ENCODE measurements at regions not wholly inside any gene's neighbourhood (a gene's known extent, or its start where the extent isn't known, plus 50 kb on each side); places are given as distances from the start of the nearest gene placed in this dataset.

DNA sequence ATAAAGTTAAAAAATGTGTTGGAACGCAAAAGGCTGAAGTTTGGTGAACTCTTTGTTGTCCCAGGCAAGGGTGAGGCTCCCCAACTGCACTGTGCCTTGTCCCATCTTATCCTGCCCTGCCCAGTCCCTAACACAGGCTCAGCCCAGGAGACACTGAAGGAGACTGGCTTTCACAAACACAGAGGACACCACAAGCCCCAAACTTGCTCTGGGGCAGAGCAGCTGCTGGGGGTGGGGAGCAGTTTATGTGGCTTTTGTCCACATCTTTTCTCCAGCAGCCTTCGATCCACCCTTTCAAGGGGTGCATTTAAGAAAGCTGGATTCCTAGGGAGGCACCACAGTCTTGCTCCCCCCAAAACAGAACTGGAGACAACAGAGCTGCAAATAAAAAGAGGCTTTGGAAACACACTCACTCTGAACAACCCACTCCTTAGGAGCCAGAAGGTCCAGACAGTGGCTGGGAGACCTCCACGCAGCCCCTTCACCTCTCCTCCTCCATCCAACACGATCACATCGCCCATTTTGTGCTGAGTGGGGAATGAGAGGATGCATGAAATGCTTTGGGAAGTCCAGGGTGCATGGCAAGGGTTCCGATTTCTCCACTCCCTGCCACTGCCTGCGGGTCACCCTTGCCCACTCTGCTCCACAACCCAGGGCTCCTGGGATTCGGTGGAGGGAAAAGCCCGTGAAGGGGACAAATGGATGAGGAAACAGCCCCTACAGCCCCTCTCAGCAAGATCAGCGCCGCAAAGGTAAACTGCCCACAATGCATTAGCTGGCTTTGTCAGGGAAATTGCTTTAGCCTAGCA lies 260.5 kb upstream of the TLE3 start:
- H3K27ac ChIP-seq: no peak overlapping the region
- no peak overlapping the region for H3K4me3 ChIP-seq
- H3K4me1 ChIP-seq: peaks cover 6% of the 10 kb centered on the region
- H3K27me3 ChIP-seq: no peaks in the 10 kb centered on the region
- no peaks in the 10 kb centered on the region for H3K9me3 ChIP-seq
- DNase-seq (ENCODE audit: extremely low spot score in 2 of 2): peak; percentile 62 to 81
- TF ChIP-seq POLR2AphosphoS5 (IDR thresholded peaks at IDR 0.05; ENCODE audit: insufficient read depth in 1 of 2, low read depth in 1 of 2) (no peak), POLR2A (IDR thresholded peaks at IDR 0.05) (no peak)
- TF ChIP-seq, protein P1, sequence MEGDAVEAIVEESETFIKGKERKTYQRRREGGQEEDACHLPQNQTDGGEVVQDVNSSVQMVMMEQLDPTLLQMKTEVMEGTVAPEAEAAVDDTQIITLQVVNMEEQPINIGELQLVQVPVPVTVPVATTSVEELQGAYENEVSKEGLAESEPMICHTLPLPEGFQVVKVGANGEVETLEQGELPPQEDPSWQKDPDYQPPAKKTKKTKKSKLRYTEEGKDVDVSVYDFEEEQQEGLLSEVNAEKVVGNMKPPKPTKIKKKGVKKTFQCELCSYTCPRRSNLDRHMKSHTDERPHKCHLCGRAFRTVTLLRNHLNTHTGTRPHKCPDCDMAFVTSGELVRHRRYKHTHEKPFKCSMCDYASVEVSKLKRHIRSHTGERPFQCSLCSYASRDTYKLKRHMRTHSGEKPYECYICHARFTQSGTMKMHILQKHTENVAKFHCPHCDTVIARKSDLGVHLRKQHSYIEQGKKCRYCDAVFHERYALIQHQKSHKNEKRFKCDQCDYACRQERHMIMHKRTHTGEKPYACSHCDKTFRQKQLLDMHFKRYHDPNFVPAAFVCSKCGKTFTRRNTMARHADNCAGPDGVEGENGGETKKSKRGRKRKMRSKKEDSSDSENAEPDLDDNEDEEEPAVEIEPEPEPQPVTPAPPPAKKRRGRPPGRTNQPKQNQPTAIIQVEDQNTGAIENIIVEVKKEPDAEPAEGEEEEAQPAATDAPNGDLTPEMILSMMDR (IDR thresholded peaks at IDR 0.05): no peak
- H3K36me3 ChIP-seq: no peaks in the 10 kb centered on the region
- intact Hi-C loops (cut with DNase I): no loop called here

GRCh38 chr15:70357453-70357852 lies 259.7 kb upstream of the TLE3 start:
- TF ChIP-seq POLR2A (IDR thresholded peaks at IDR 0.05) (no peak), POLR2AphosphoS5 (IDR thresholded peaks at IDR 0.05; ENCODE audit: insufficient read depth in 1 of 2, low read depth in 1 of 2) (no peak)
- TF ChIP-seq, protein P1 (IDR thresholded peaks at IDR 0.05): no peak
- no peaks in the 10 kb centered on the region for H3K9me3 ChIP-seq
- H3K27ac ChIP-seq: no peak overlapping the region
- H3K27me3 ChIP-seq: no peaks in the 10 kb centered on the region
- H3K4me1 ChIP-seq: peaks cover 6% of the 10 kb centered on the region
- H3K36me3 ChIP-seq: no peaks in the 10 kb centered on the region
- DNase-seq (ENCODE audit: extremely low spot score in 2 of 2): peak; percentile 27 to 88
- intact Hi-C loops (cut with DNase I): no loop called here
- no peak overlapping the region for H3K4me3 ChIP-seq

GRCh38 chr15:70356919-70357318 lies 259.2 kb upstream of the TLE3 start:
- TF ChIP-seq POLR2AphosphoS5 (IDR thresholded peaks at IDR 0.05; ENCODE audit: insufficient read depth in 1 of 2, low read depth in 1 of 2) (no peak), POLR2A (IDR thresholded peaks at IDR 0.05) (no peak)
- TF ChIP-seq, protein P1 (IDR thresholded peaks at IDR 0.05): no peak
- Histone ChIP-seq H3K9me3 (no peaks in the 10 kb centered on the region), H3K4me1 (peaks cover 6% of the 10 kb centered on the region), H3K4me3 (no peak overlapping the region), H3K36me3 (no peaks in the 10 kb centered on the region), H3K27me3 (no peaks in the 10 kb centered on the region), H3K27ac (no peak overlapping the region)
- DNase-seq (ENCODE audit: extremely low spot score in 2 of 2): peak; percentile 55 to 80
- intact Hi-C loops (cut with DNase I): no loop called here

- H3K27ac ChIP-seq: no peak overlapping the region
- H3K36me3 ChIP-seq: no peaks in the 10 kb centered on the region
- H3K4me1 ChIP-seq: peaks cover 6% of the 10 kb centered on the region
- intact Hi-C loops (cut with DNase I): no loop called here
- no peak overlapping the region for H3K4me3 ChIP-seq
- peak; percentile 69 to 95 for DNase-seq (ENCODE audit: extremely low spot score in 2 of 2)
- no peaks in the 10 kb centered on the region for H3K9me3 ChIP-seq
- no peak for TF ChIP-seq POLR2AphosphoS5 (IDR thresholded peaks at IDR 0.05; ENCODE audit: insufficient read depth in 1 of 2, low read depth in 1 of 2)
- TF ChIP-seq, protein P1 (IDR thresholded peaks at IDR 0.05): no peak
- no peak for TF ChIP-seq POLR2A (IDR thresholded peaks at IDR 0.05)
- H3K27me3 ChIP-seq: no peaks in the 10 kb centered on the region
These were observed 258.5 kb upstream of the TLE3 start for GRCh38 chr15:70356062-70356860.
